HepG2 (cell line): ENCODE measurements at regions not wholly inside any gene's neighbourhood (a gene's known extent, or its start where the extent isn't known, plus 50 kb on each side); places are given as distances from the start of the nearest gene placed in this dataset.

Experiments used
- ATAC-seq: fragments of 200-7000 bp; cut with Tn5 transposase; 3 replicates; pipeline ENCODE4 v1.9.1; 2020; ENCODE audit warnings: mild to moderate bottlenecking, moderate library complexity
- BruUV-seq: library from RNA; stranded (reverse); fragments of 400-500 nt; replicated peaks from 2 replicates; lab custom pipeline; 2021; lab: Mats Ljungman, UMichigan
- CTCF ChIA-PET: fragments of 300-600 bp; formaldehyde crosslinking; extraction: SDS; loops from one replicate; lab custom pipeline; 2021; ENCODE audit warnings: low total read pairs, inconsistent platforms, low intra/inter-chr PET ratio; lab: Yijun Ruan, JAX
- POLR2A ChIA-PET: fragments of 350-600 bp; sonication (Branson Sonifier 250); formaldehyde crosslinking; loops from one replicate; lab custom pipeline; 2020; ENCODE audit warnings: antibody characterized with exemption, inconsistent platforms; lab: Yijun Ruan, JAX
- DNase-seq: peaks from one replicate; pipeline ENCODE4 v3.0.0-alpha.2; 2015; ENCODE audit warnings: low spot score
- FAIRE-seq: peaks from 3 replicates; lab custom pipeline; 2011; peaks lifted over from hg19 to GRCh38; lab: Jason Lieb, UNC
- H2AFZ ChIP-seq: one replicate; pipeline ENCODE4 v1.6.1; 2011; ENCODE audit warnings: low read length, inconsistent platforms
- H3K27ac ChIP-seq: fragments of 300-600 bp; 3 replicates; pipeline ENCODE4 v1.8.0; 2011; ENCODE audit warnings: mixed run types, mild to moderate bottlenecking, mixed read lengths, low read length, inconsistent platforms; ENCODE audit not compliant: insufficient read depth; ENCODE audit errors: extremely low read length
- H3K27me3 ChIP-seq, 2 experiments: fragments of 200-600 bp in 1 of 2; 2 replicates in 1 of 2; 3 replicates in 1 of 2; pipeline versions ENCODE4 v1.6.0 to v1.8.0; 2011; ENCODE audit warnings: low read length in 2 of 2, mild to moderate bottlenecking in 2 of 2, moderate library complexity in 2 of 2, inconsistent platforms in 1 of 2; ENCODE audit not compliant: insufficient read depth in 2 of 2, control insufficient read depth in 1 of 2
- H3K36me3 ChIP-seq, 2 experiments: fragments of 200-600 bp in 1 of 2; replicated peaks in 1 of 2; 2 replicates in 1 of 2; 3 replicates in 1 of 2; pipeline versions ENCODE4 v1.5.1 to v1.8.0; 2011; ENCODE audit warnings: low read length in 2 of 2, inconsistent platforms in 1 of 2; ENCODE audit not compliant: insufficient read depth in 2 of 2, control insufficient read depth in 1 of 2
- H3K4me1 ChIP-seq: 2 replicates; pipeline ENCODE4 v1.5.1; 2012; ENCODE audit warnings: low read length, inconsistent platforms; ENCODE audit not compliant: insufficient read depth
- H3K4me2 ChIP-seq: 2 replicates; pipeline ENCODE4 v1.6.0; 2011; ENCODE audit warnings: low read depth, low read length, inconsistent platforms
- H3K4me3 ChIP-seq, 3 experiments: fragments of 200-600 bp in 1 of 3; sonication (generic), shearing (Covaris generic) in 1 of 3; replicated peaks in 1 of 3; 2 replicates each; pipeline ENCODE4 v1.5.1; 2011 to 2016; ENCODE audit warnings: low read length in 3 of 3, inconsistent platforms in 2 of 3, low read depth in 2 of 3, mild to moderate bottlenecking in 2 of 3, control low read depth in 1 of 3, mixed read lengths in 1 of 3; ENCODE audit not compliant: insufficient read depth in 1 of 3
- H3K79me2 ChIP-seq: one replicate; pipeline ENCODE4 v1.6.1; 2011; ENCODE audit warnings: low read length, inconsistent platforms; ENCODE audit not compliant: insufficient read depth
- H3K9ac ChIP-seq: 2 replicates; pipeline ENCODE4 v1.6.0; 2011; ENCODE audit warnings: mild to moderate bottlenecking, low read depth, low read length, inconsistent platforms; ENCODE audit not compliant: insufficient read depth
- H3K9me3 ChIP-seq: 2 replicates; pipeline ENCODE4 v1.5.1; 2012; ENCODE audit warnings: mild to moderate bottlenecking, low read length
- H4K20me1 ChIP-seq: 2 replicates; pipeline ENCODE4 v1.6.0; 2011; ENCODE audit warnings: inconsistent platforms, mild to moderate bottlenecking, low read length, moderate library complexity; ENCODE audit not compliant: insufficient read depth
- ETV6 ChIP-seq: sonication (generic); formaldehyde crosslinking; conservative IDR thresholded peaks from 2 replicates; pipeline ENCODE4 v1.4.0; 2020; ENCODE audit warnings: missing genetic modification reagents
- GTF3A ChIP-seq: sonication (generic); formaldehyde crosslinking; conservative IDR thresholded peaks from 2 replicates; pipeline ENCODE4 v1.4.0; 2020; ENCODE audit warnings: mild to moderate bottlenecking, missing genetic modification reagents
- GZF1 ChIP-seq: sonication (generic); formaldehyde crosslinking; IDR thresholded peaks from 2 replicates; pipeline ENCODE4 v1.5.1; 2020; ENCODE audit warnings: mild to moderate bottlenecking, missing genetic modification reagents
- SRSF4 ChIP-seq: fragments of 200-400 bp; formaldehyde crosslinking; IDR thresholded peaks from one replicate; pipeline ENCODE4 v1.6.1; 2018; ENCODE audit warnings: mild to moderate bottlenecking, low read depth, low read length, moderate library complexity; ENCODE audit not compliant: poor library complexity, severe bottlenecking
- ZNF724P ChIP-seq: sonication (generic); formaldehyde crosslinking; IDR thresholded peaks from 2 replicates; pipeline ENCODE4 v1.8.0; 2022; ENCODE audit warnings: missing genetic modification reagents, borderline replicate concordance
- WGBS: methylation state at CpG from one replicate; pipeline ENCODE4 v1.1.6; 2017; ENCODE audit warnings: low lambda C conversion rate; 5-methylcytosine and 5-hydroxymethylcytosine counted together
- in situ Hi-C: cut with HindIII; loops from 2 replicates; pipeline ENCODE4 v1.10.0; 2017; ENCODE audit warnings: low pct_unique_long_range_greater_than_20kb; ENCODE audit not compliant: extremely low pct_ligation_motif_present
- intact Hi-C: fragments of 100-400 bp; cut with micrococcal nuclease; formaldehyde crosslinking; loops from one replicate; pipeline ENCODE4 v1.10.0; 2022; ENCODE audit not compliant: unreplicated experiment

DNA sequence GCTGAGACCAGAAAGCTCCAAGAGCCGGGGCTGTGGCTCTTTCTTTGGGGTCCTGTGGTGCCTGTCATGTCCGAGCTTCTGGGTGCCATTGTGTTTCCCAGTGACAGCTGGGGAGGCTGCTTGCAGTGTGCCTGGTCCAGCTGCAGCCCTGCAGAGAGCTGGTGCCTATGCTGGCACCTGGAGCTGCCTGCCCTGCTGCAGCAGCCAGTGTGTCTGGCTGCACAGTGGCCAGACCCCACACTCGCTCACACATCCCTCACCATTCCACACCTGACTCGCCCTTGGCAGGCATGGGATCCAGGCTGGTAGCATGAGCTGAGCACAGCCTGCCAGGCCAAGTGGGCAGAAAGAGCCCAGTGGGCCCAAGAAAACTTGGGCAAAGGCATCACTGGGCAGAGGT lies 635.1 kb upstream of the SEMA3D start:
- Histone ChIP-seq H3K9ac (no peak overlapping the region), H3K9me3 (no peaks in the 10 kb centered on the region), H3K27me3 (no peaks in the 10 kb centered on the region), H3K27ac (no peak overlapping the region), H3K4me1 (no peaks in the 10 kb centered on the region), H3K4me2 (no peak overlapping the region), H2AFZ (no peak overlapping the region), H3K79me2 (no peaks in the 10 kb centered on the region), H3K4me3 (no peak overlapping the region), H4K20me1 (no peaks in the 10 kb centered on the region), H3K36me3 (no peaks in the 10 kb centered on the region)
- FAIRE-seq: no peak
- BruUV-seq: no TSS peak
- POLR2A ChIA-PET: no interaction called here
- no peak for ATAC-seq
- 0% methylated on average over 3 of the region's 4 CpGs for WGBS
- CTCF ChIA-PET: no interaction called here
- in situ Hi-C loops (no loop called here), intact Hi-C loops (no loop called here)
- no peak for DNase-seq
- TF ChIP-seq SRSF4 (no peak), ZNF724P (CRISPR knock-in tag) (no peak)

DNA sequence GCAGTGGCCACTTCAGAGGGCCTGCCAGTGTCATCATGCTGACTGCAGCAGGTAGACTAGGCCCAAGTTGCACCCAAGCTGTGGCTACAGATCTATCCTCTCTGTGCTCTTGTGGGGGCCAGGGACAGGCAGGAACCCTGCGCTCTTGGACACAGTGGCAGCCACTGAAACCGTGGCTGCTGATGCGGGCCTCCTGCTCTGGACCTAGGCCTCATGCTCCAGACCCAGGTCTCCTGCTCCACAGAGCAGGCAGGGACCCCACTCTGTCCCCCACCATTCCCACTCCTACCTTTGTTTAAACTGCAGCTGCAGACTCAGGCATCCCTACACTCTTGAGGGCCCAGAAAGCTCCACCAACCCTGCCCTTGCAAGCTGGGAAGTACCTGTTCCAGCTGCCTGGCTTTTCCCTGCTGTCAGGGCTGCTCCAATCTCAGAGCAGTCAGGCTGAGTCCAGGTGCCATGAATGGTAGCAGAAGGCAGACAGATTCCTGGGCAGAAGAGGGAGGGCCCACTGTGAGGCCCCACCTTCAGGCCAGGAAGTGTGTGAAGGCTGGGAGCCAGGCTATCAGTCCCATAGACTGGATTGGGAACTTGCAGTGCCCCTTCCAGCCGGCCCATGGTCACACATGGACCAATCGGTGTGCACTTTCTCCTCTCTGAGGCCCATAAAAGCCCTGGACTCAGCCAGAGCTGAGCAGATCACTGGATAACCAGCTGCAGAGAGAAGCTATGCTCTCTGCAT lies 634.0 kb upstream of the SEMA3D start:
- H3K4me1 ChIP-seq: no peaks in the 10 kb centered on the region
- FAIRE-seq (no peak), DNase-seq (no peak), ATAC-seq (peak; percentile 32; the same call in 1 of the 3 replicates)
- ChIA-PET POLR2A (no interaction called here), CTCF (no interaction called here)
- H3K4me3 ChIP-seq: no peak overlapping the region
- no peak overlapping the region for H3K9ac ChIP-seq
- H3K36me3 ChIP-seq: no peaks in the 10 kb centered on the region
- in situ Hi-C loops (no loop called here), intact Hi-C loops (no loop called here)
- 52% methylated on average over 4 of the region's 5 CpGs for WGBS
- BruUV-seq: no TSS peak
- H3K79me2 ChIP-seq: no peaks in the 10 kb centered on the region
- no peak overlapping the region for H3K4me2 ChIP-seq
- no peak overlapping the region for H3K27ac ChIP-seq
- no peaks in the 10 kb centered on the region for H3K27me3 ChIP-seq
- H4K20me1 ChIP-seq: no peaks in the 10 kb centered on the region
- TF ChIP-seq GTF3A (no peak), ETV6 (CRISPR knock-in tag) (no peak), SRSF4 (no peak), GZF1 (no peak)
- no peak overlapping the region for H2AFZ ChIP-seq
- no peaks in the 10 kb centered on the region for H3K9me3 ChIP-seq
